ENCODE measurements at regions not wholly inside any gene's neighbourhood (a gene's known extent, or its start where the extent isn't known, plus 50 kb on each side); places are given as distances from the start of the nearest gene placed in this dataset.

GRCh38 chr14:97874394-97874793 lies 1077.2 kb downstream of the VRK1 start:
- H3K4me3 ChIP-seq (ENCODE audit: low read depth, low read length), result no peak overlapping the region
- DNase-seq (ENCODE audit: low read depth), result no peak

- no peak for DNase-seq (ENCODE audit: low read depth)
- H3K4me3 ChIP-seq (ENCODE audit: low read depth, low read length), result no peak overlapping the region
Observed at GRCh38 chr14:97878206-97878605, 1081.0 kb downstream of the VRK1 start.

GRCh38 chr14:97878727-97879126 lies 1081.5 kb downstream of the VRK1 start:
- H3K4me3 ChIP-seq (ENCODE audit: low read depth, low read length), result no peak overlapping the region
- DNase-seq (ENCODE audit: low read depth), result peak; percentile 53

GRCh38 chr14:97887690-97888089 lies 1090.5 kb downstream of the VRK1 start:
- no peak for DNase-seq (ENCODE audit: low read depth)
- H3K4me3 ChIP-seq (ENCODE audit: low read depth, low read length), result no peak overlapping the region

- no peak for DNase-seq (ENCODE audit: low read depth)
- H3K4me3 ChIP-seq (ENCODE audit: low read depth, low read length), result no peak overlapping the region
Observed at GRCh38 chr14:97888331-97888730, 1091.1 kb downstream of the VRK1 start.

GRCh38 chr14:97891515-97891914 lies 1094.3 kb downstream of the VRK1 start:
- no peak for DNase-seq (ENCODE audit: low read depth)
- H3K4me3 ChIP-seq (ENCODE audit: low read depth, low read length), result no peak overlapping the region

- no peak overlapping the region for H3K4me3 ChIP-seq (ENCODE audit: low read depth, low read length)
- DNase-seq (ENCODE audit: low read depth), result no peak
Observed at GRCh38 chr14:97894552-97894951, 1097.4 kb downstream of the VRK1 start.

- DNase-seq (ENCODE audit: low read depth), result no peak
- no peak overlapping the region for H3K4me3 ChIP-seq (ENCODE audit: low read depth, low read length)
Observed at GRCh38 chr14:97900196-97900854, 1103.1 kb downstream of the VRK1 start.

GRCh38 chr14:97902630-97903029 lies 1105.4 kb downstream of the VRK1 start:
- no peak overlapping the region for H3K4me3 ChIP-seq (ENCODE audit: low read depth, low read length)
- no peak for DNase-seq (ENCODE audit: low read depth)

GRCh38 chr14:97903821-97904220 lies 1106.6 kb downstream of the VRK1 start:
- no peak for DNase-seq (ENCODE audit: low read depth)

GRCh38 chr14:97912217-97912616 lies 1115.0 kb downstream of the VRK1 start:
- DNase-seq (ENCODE audit: low read depth), result no peak
- H3K4me3 ChIP-seq (ENCODE audit: low read depth, low read length), result no peak overlapping the region

More at GRCh38 chr14:97903821-97904220, 1106.6 kb downstream of the VRK1 start:
- H3K4me3 ChIP-seq (ENCODE audit: low read depth, low read length), result no peak overlapping the region

GRCh38 chr14:97916100-97916499 lies 1118.9 kb downstream of the VRK1 start:
- no peak overlapping the region for H3K4me3 ChIP-seq (ENCODE audit: low read depth, low read length)

GRCh38 chr14:97916669-97917568 lies 1119.7 kb downstream of the VRK1 start:
- DNase-seq (ENCODE audit: low read depth), result no peak
- no peak overlapping the region for H3K4me3 ChIP-seq (ENCODE audit: low read depth, low read length)

More at GRCh38 chr14:97916100-97916499, 1118.9 kb downstream of the VRK1 start:
- no peak for DNase-seq (ENCODE audit: low read depth)

- H3K4me3 ChIP-seq (ENCODE audit: low read depth, low read length), result no peak overlapping the region
Observed at GRCh38 chr14:97920201-97920600, 1123.0 kb downstream of the VRK1 start.

GRCh38 chr14:97921296-97921695 lies 1124.1 kb downstream of the VRK1 start:
- H3K4me3 ChIP-seq (ENCODE audit: low read depth, low read length), result no peak overlapping the region
- no peak for DNase-seq (ENCODE audit: low read depth)

More at GRCh38 chr14:97920201-97920600, 1123.0 kb downstream of the VRK1 start:
- no peak for DNase-seq (ENCODE audit: low read depth)

- no peak for DNase-seq (ENCODE audit: low read depth)
- H3K4me3 ChIP-seq (ENCODE audit: low read depth, low read length), result no peak overlapping the region
Observed at GRCh38 chr14:97924922-97925613, 1127.9 kb downstream of the VRK1 start.

- no peak for DNase-seq (ENCODE audit: low read depth)
- H3K4me3 ChIP-seq (ENCODE audit: low read depth, low read length), result no peak overlapping the region
Observed at GRCh38 chr14:97930166-97930565, 1133.0 kb downstream of the VRK1 start.

- no peak overlapping the region for H3K4me3 ChIP-seq (ENCODE audit: low read depth, low read length)
- DNase-seq (ENCODE audit: low read depth), result no peak
Observed at GRCh38 chr14:97931273-97931672, 1134.1 kb downstream of the VRK1 start.

- no peak overlapping the region for H3K4me3 ChIP-seq (ENCODE audit: low read depth, low read length)
- DNase-seq (ENCODE audit: low read depth), result no peak
Observed at GRCh38 chr14:97942921-97943320, 1145.7 kb downstream of the VRK1 start.

GRCh38 chr14:97943619-97944018 lies 1146.4 kb downstream of the VRK1 start:
- no peak for DNase-seq (ENCODE audit: low read depth)
- no peak overlapping the region for H3K4me3 ChIP-seq (ENCODE audit: low read depth, low read length)
